GM23248 (cell line): ENCODE measurements at regions not wholly inside any gene's neighbourhood (a gene's known extent, or its start where the extent isn't known, plus 50 kb on each side); places are given as distances from the start of the nearest gene placed in this dataset. TPM values are rescaled to one million over a fixed set of nuclear protein-coding genes. Genes with fewer than 3 reads are reported as not detected.

ENCODE experiments used
- small RNA-seq: library from RNA; depleted of rRNA; stranded (forward); fragments of <200 nt; gene quantifications from one replicate; pipeline ENCODE3, GENCODE V24; 2014; ENCODE audit warnings: low read depth, low replicate concordance

Small RNA genes in the stretch of these regions (small RNA-seq; reads per million reads assigned to genes)
- gene AC140063.1: not detected
- gene RNA5SP376: not detected
